GM18861 (cell line): ENCODE measurements at regions not wholly inside any gene's neighbourhood (a gene's known extent, or its start where the extent isn't known, plus 50 kb on each side); places are given as distances from the start of the nearest gene placed in this dataset.
A peak's percentile ranks its signal among the peaks of the same experiment; 100 is the strongest.

Experiments
- ATAC-seq: cut with Tn5 transposase; IDR thresholded peaks from one replicate; pipeline ENCODE4 v1.9.1; 2021; ENCODE audit not compliant: unreplicated experiment

- ATAC-seq, result no peak
These were observed 104.2 kb upstream of the AGAP1 start for GRCh38 chr2:235389626-235390025.

GRCh38 chr2:235390108-235390815 is 103.6 kb upstream of the AGAP1 start:
- peak; percentile 80 for ATAC-seq

GRCh38 chr2:235390816-235391194 is 103.0 kb upstream of the AGAP1 start:
- ATAC-seq, result no peak

- no peak for ATAC-seq
These were observed 101.8 kb upstream of the AGAP1 start for GRCh38 chr2:235391921-235392615.

- no peak for ATAC-seq
These were observed 99.5 kb upstream of the AGAP1 start for GRCh38 chr2:235394278-235394828.

GRCh38 chr2:235396071-235396846 is 97.6 kb upstream of the AGAP1 start:
- ATAC-seq, result no peak

- no peak for ATAC-seq
These were observed 95.5 kb upstream of the AGAP1 start for GRCh38 chr2:235398321-235398720.

- ATAC-seq, result no peak
These were observed 93.9 kb upstream of the AGAP1 start for GRCh38 chr2:235399895-235400294.

- ATAC-seq, result no peak
These were observed 91.4 kb upstream of the AGAP1 start for GRCh38 chr2:235402422-235402821.

GRCh38 chr2:235405612-235406361 is 88.1 kb upstream of the AGAP1 start:
- ATAC-seq, result no peak

GRCh38 chr2:235406430-235406829 is 87.4 kb upstream of the AGAP1 start:
- ATAC-seq, result no peak

GRCh38 chr2:235411905-235412485 is 81.8 kb upstream of the AGAP1 start:
- no peak for ATAC-seq

- ATAC-seq, result no peak
These were observed 80.8 kb upstream of the AGAP1 start for GRCh38 chr2:235413064-235413463.

- no peak for ATAC-seq
These were observed 79.4 kb upstream of the AGAP1 start for GRCh38 chr2:235414422-235414821.

- ATAC-seq, result no peak
These were observed 76.9 kb upstream of the AGAP1 start for GRCh38 chr2:235416858-235417499.

GRCh38 chr2:235418918-235419317 is 74.9 kb upstream of the AGAP1 start:
- ATAC-seq, result no peak

- ATAC-seq, result no peak
These were observed 73.8 kb upstream of the AGAP1 start for GRCh38 chr2:235419996-235420395.

GRCh38 chr2:235421618-235422017 is 72.2 kb upstream of the AGAP1 start:
- ATAC-seq, result no peak

- no peak for ATAC-seq
These were observed 63.3 kb upstream of the AGAP1 start for GRCh38 chr2:235430366-235431083.
